ENCODE measurements at regions not wholly inside any gene's neighbourhood (a gene's known extent, or its start where the extent isn't known, plus 50 kb on each side); places are given as distances from the start of the nearest gene placed in this dataset.

- TF ChIP-seq EZH2 (IDR thresholded peaks at IDR 0.05; ENCODE audit: borderline replicate concordance, insufficient read depth, low read depth, low read length, poor library complexity, severe bottlenecking) (no peak), CTCF (IDR thresholded peaks at IDR 0.05) (no peak)
Measured at GRCh38 chr2:160581448-160581847, 87.8 kb upstream of the RBMS1 start.

Data from B cell (primary cell).